ENCODE measurements at regions not wholly inside any gene's neighbourhood (a gene's known extent, or its start where the extent isn't known, plus 50 kb on each side); places are given as distances from the start of the nearest gene placed in this dataset.

DNA sequence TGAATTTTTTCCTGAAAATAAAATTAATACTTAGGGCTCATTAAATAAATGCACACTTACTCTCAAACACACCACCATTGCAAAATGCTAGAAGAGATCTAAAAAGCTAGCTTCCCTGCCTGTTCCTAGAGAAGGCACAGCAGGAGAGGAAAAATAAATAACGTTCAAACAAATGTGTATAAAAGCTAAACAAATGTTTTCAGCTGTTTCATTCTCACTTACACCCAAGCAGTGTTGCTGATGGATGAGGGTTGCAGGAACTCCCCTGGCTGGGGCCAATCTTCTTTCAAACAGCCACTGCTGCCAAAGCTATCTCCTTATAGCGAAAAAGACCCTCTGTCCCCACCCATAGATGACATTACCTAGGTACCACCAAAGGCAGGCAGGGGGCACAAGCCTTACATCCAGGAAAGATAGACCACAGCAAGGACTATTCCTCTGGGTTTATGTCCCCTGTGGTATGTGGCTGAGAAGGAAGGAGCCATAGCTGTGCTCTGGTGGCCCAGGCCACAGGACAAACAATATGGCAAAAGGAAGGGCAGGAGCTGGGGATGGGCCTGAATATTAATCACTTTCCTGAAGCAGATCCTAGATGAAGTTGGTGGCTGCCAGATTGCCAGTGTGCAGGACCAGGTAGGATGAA is 214.6 kb downstream of the TTC32 start:
- no peak for DNase-seq (ENCODE audit: extremely low read depth in 1 of 2, low read depth in 1 of 2)

DNA sequence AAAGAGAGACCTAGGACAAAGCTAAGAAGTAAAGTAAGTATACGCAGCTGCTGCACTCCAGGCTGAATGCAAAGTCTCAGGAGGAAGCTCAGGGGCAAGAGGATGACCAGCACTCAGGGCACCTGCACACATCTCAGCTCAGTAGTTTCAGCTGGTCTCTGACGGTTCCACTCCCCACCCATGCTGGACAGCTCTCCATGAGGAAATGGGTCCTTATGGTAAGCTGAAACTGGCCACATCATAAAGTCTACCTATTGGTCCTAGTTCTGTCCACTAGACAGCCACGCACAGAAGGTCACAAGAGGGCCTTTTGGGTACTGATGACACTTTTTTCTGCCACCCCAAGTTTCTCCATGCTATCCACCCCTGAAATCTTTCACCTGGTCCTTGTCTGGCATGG is 215.3 kb downstream of the TTC32 start:
- no peak for DNase-seq (ENCODE audit: extremely low read depth in 1 of 2, low read depth in 1 of 2)

DNA sequence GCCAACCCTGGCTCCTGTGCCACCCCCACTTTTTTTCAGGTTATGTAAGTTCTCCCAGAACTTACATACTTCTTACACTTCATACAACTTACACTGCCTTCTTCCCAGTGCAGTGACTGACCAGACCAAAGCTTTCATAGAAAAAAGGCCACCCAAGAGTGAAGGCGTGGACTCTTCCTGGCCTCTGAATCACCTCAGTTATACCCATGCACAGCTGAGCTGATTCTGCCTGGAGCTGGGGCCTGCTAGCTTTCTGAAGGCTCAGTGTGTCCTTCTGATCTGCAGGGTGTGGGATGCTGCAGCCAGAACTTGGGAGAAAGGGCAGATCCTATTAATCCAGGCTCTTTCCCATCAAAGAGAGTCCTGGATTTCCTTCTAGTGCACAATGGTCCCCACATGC is 216.1 kb downstream of the TTC32 start:
- DNase-seq (ENCODE audit: extremely low read depth in 1 of 2, low read depth in 1 of 2) = no peak

DNA sequence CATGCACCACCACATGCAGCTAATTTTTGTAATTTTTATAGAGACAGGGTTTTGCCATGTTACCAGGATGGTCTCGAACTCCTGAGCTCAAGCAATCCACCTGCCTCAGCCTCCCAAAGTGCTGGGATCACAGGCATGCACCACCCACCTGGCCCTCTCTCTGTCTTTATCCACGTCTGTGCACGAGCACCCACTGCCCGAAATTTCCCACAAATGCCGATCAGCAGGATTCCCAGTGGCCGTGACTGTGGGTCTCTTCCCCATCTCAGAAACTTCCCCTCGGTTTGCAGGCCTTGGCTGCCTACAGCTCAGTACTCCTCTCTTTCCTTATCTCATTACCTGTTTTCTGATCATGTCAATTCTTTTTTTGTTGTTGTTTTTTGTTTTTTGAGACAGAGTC is 217.3 kb downstream of the TTC32 start:
- DNase-seq (ENCODE audit: extremely low read depth in 1 of 2, low read depth in 1 of 2) = no peak

DNA sequence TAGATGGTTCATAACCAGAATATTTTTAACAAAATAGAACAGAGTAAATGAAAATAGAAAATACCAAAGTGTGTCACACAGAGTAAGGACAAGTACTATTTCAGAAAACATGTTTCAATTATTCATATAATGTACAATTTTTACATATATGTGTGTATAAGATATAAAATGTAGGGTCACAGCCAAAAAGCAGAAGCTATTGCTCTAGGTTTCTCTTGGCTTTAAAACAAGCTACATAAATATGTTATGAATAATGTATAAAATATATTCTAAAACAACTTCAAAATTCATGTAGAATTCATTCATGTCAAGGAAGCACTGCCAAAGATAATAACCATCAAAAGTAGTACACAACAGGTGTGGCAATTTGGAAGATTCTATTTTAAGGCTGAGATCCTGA is 218.2 kb downstream of the TTC32 start:
- no peak for DNase-seq (ENCODE audit: extremely low read depth in 1 of 2, low read depth in 1 of 2)

DNA sequence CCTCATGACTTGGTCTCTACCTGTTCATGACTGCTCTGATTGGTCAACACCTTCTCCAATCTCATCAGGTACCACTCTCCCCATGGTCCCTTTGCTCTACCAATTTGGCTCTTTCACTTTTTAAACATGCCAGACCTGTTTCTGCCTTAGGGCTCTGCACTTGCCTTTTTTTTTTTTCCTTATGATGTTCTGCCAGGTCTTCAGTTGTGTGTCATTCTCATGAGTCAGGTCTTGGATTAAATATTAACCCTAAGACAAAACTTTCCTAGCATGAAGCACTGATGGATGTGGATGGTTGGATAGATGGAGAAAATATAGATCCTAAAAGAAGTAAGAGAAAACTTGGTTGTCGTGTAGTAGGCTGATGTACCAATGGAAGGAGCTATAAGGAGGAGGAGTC is 219.3 kb downstream of the TTC32 start:
- DNase-seq (ENCODE audit: extremely low read depth in 1 of 2, low read depth in 1 of 2) = no peak

DNA sequence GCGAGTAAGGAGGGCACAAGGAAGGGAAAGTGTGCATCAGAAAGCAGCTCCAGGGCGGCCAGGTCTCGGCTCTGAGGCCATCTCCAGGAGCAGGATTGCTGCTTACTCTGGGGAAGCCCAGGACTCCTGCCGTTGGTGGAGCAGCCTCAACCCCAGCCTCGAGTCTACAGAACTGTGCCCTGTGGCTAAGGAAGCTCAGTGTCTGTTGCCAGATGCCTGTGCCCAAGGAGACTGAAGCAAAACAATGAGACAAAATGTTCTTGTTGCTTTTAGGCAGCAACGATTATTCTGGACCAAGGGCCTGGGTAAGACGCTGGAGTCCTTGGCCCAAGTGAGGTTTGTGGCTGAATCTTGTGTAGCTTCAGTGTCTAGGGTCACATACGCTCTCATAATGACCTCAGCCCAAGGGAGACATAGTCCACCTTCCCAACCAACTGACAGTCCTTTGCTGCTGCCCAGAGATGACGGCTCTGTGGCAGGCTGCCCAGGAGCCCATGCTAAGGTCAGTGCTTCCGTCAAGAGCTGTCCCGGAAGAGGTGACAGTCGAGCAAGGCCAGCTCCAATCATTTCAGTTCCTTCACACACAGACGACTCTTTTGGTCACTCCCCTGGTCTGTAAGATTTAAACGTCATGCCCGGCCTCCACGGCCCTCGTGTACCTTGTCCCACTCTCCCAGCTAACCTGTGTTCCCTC is 223.8 kb downstream of the TTC32 start:
- DNase-seq (ENCODE audit: extremely low read depth in 1 of 2, low read depth in 1 of 2) = no peak

DNA sequence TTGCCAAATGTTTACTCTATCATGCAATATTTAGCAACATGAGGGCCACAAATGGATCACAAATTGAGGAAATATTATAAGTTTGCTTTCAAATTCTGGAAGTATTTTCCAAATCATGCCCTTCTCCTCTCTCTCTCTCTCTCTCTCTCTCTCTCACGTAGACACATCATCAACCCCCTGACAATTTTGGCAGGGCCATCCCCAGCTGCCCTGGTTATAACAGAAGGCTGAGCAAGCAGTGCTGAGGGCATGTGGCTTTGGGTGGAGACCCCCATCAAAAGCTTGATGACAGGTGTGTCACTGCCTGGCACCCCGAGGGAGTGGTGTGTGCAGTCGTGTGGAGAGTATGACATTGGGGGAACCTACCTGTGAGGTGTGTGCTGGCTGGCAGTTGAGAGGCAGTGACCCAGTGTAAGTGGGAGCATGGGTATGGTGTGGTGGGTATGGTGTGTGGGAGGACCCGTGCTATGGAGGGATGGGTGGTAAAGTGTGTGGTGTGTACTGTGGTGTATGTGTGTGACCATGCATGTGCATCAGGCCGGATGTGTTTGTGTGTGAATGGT is 224.5 kb downstream of the TTC32 start:
- DNase-seq (ENCODE audit: extremely low read depth in 1 of 2, low read depth in 1 of 2) = no peak

DNA sequence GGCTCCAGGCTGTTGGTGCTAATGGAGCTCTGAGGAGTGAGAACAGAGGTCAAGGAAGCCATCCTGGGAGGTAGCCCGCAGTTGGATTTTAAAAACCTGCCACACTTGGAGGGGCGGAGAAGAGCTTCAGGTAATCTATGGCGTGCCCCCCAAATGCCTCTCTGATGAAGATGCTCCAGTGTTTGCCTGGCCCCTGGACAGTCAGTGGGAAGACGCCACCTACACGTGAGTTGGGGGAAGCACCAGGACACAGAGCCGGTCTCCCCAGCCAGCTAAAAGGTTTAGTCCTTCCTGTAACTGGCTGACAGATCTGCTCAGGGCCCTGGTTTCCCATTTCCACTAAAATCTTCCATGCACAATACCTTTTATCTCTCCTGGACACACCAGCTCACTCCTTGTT is 225.0 kb downstream of the TTC32 start:
- DNase-seq (ENCODE audit: extremely low read depth in 1 of 2, low read depth in 1 of 2) = no peak

DNA sequence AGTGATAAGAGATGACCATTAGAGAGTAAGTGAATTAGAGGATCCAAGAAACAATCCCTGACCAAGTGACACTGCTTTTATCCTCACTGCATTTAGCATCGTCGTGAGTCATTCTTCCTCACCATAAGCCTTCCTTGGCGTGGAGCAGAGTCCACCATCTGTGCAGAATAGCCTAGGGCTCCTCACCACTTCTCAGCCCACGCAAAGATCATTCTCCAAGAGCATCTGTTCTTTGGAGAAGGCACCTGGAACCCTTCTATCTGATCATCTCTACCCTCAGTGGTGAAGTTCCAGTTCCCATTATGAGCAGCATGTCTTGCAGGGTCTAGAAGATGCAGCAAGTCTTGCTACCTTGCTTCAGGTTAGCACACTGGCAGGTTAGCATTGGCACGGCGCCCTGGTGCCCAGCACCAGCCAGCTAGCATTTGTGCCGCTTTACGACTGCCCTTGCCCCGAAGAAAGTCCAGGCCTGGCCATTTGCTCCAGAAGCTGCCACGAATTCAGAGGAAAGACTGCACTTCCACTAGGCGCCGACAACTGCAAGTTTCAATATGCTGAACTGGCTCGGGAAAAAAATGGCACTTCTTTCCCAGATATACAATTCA is 225.8 kb downstream of the TTC32 start:
- DNase-seq (ENCODE audit: extremely low read depth in 1 of 2, low read depth in 1 of 2) = no peak

DNA sequence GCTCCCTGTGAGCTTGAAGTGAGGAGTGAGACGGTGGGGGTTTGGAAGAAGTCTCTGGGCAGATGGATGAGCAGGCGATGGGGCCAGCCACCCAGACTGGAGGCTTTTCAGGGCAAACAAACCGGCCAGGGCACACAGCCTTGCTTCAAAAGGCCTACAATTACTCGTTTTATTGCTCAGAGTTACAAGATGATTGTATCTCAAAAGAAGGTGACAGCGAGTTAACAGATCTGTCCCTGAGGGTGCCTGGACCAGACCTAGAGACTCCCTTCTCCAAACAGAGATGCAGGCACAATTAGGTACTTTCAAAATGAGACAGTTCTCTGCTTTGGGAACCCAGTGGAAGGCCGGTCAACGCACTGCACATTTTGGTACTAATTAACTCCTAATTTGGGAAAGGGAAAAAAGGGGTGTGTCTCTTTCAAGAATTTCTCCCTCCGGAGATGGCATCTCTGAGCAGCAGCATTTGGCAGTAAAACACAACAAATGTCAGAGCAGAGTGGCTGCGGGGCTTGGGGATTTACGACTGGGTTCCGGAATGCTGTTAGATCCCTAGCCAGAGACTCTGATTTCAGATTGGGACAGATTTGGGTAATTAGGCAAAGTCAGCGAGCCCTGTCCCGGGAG is 226.7 kb downstream of the TTC32 start:
- no peak for DNase-seq (ENCODE audit: extremely low read depth in 1 of 2, low read depth in 1 of 2)

DNA sequence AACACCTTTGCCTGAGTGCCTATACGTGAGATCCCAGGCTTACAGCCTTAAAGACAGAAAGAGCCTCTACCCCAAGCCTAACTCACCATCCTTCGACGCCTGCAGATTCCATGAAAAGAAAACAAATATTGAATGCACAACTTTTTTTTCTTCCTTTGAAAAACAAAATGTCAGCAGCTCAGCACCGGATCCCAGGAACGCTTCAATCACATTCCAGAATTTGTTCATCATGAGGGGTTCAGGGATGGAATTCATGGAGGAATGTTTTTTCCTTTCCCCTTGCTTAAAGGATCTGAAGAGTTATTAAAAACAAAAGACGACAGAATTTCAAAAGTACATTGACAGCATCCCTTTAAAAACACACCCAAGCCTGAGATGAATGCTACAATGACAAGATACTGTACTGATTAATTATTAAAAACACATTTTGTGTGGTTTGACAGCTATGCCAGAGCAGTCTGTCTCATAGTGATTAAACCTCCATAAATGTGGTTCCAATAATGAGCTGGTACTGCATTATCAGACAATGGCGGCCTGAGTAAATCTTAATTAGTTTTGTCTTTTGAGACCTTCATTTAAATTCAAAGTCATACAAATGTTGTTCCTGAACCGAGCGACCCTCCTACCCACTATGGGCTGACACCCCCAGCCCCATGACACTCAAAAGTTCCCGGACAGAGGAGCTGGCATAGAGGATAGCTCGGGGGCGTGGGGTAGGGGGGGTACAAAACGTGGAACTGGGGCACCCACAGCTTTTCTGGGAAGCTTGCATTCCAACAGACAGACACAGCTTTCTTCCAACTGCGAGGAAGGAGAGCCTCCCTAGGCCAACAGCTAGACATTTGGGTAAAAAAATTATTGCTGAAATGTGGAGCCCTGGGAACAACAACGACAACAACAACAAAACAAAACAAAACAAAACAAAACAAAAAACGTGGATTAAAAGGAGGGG is 227.5 kb downstream of the TTC32 start:
- no peak for DNase-seq (ENCODE audit: extremely low read depth in 1 of 2, low read depth in 1 of 2)

DNA sequence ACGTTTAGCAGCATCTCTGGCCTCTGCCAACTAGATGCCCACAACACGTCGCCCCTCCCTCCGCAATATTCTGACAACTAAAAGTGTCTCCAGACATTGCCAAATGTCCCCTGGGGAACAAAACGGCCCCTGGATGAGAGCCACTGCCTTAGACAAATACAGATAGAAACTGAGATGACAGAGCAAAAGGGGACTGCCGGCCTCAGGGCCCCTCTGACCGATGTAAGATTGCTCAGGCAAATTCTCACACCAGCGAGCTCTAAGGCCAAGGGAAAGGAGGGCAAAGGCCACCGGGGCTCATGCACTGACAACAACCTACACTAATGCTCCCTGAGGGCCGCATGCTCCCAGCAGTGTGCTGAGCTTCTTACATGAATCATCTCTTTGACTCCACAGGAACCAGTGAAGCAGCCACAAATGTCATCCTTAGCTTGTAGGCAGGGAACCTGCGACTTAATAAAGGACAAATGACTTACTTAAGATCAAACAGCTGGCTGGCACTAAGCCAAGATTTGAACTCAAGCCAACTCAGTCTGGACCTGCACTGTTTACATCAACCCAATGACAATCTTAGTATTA is 228.5 kb downstream of the TTC32 start:
- DNase-seq (ENCODE audit: extremely low read depth in 1 of 2, low read depth in 1 of 2) = no peak

DNA sequence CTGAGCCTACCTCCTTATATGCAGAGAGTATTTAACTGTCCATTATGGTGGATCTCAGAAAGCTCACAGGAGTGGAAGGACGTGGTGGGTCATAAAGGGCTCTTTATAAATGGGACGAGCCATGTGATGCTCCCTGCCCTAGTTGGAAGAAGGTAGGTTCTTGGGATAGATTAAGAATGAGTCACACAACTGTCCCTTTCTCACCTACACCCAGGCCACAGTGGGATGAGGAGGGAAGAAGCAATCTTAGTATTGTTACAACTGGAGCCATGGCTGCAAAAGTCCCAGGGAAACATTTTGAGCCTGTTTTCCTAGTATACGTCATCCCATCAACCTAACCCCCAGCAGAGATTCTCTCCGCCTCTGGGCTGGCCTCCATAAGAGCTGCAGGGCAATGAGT is 229.9 kb downstream of the TTC32 start:
- DNase-seq (ENCODE audit: extremely low read depth in 1 of 2, low read depth in 1 of 2) = no peak

DNA sequence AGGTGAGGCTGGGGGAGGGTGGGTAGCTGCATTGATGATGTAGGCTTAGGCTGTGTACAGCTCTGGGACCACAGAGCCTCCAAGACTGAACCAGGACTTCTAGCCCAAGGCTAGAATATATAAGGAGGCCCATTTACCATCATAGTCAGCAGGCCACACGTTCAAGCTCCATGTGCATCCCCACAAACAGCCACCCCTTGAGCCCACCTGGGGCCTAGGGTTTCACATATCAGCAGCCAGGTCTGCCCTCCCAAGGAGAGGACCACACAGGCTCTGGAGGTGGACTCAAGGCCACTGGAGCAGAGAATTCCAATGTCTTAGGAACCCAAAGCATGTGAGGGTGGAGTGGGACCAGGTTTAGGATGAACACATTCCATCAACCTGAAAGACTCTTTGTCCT is 230.5 kb downstream of the TTC32 start:
- DNase-seq (ENCODE audit: extremely low read depth in 1 of 2, low read depth in 1 of 2) = no peak

DNA sequence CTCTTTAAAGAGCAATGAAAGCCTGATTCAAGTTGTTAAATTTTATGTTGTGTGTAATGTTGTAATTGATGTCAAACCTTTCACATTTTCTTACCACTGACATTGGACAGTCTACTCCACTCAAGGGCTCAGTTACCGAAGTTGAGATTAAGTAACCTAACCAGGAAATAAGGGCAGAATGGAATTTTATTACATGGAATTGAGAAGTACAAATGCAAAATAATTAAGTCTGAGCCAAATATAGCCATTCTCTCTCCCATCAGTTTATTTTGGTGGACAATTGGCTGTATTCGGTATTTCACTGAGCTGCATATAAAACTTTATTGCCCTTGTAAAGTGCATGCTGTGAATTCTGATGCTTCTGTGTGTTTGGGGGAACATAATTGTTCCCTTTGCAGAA is 231.5 kb downstream of the TTC32 start:
- no peak for DNase-seq (ENCODE audit: extremely low read depth in 1 of 2, low read depth in 1 of 2)

DNA sequence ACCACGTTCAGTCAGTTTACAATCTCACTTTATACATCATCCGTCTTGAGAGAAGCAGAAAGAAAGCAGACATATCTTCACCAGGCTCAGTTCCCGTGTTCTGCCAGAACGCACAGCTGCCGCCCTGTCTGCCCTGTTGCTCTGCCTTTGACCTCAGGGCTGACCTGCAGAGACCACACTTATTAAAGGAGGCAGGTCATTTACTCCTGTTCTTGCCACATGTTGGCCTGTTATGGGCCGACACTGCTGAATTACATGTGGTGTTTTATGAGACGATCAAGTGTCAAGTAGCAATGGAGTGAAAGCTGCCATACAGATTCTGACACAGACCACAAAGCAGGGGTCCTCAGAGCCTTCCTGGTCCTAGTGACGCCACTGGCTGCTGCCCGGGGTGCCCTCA is 232.2 kb downstream of the TTC32 start:
- DNase-seq (ENCODE audit: extremely low read depth in 1 of 2, low read depth in 1 of 2) = no peak

DNA sequence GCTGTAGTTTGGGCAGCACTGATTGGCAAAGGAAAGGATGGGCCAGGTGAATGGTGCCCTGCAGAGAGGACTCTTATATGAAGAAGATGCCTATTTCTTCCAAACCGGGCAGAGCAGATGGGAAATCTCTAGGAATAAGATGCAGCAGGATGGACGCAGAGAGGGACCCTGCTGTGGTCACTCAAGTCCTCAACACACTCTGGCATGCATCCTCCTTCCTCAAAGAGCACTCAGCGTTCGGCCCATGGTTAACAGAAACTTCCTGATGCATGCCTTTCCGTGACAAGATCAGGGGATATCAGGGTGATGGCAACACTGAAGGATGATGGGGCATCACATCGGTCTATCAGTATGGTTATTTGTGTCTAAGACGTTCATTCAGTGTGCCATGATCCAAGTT is 232.7 kb downstream of the TTC32 start:
- DNase-seq (ENCODE audit: extremely low read depth in 1 of 2, low read depth in 1 of 2) = no peak

DNA sequence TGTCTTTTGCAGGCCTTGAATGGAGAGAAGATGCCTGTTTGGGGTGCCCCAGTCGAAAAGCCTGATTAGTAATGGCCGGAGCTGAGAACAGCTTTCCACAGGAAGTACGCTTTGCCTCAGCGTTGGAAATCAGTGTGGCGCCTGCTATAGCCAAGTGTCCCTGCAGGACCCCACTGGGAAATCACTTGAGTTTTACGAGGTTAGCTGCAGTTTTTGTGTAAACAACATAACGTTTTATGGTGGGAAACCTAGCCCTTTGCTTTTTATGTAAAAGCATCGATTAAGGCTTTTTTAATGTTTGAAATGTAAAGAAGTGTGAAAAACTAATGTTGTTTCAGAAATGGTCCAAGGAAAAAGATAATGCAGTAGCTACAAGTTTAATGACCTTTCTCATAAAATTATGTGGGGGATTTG is 234.2 kb downstream of the TTC32 start:
- DNase-seq (ENCODE audit: extremely low read depth in 1 of 2, low read depth in 1 of 2) = no peak

DNA sequence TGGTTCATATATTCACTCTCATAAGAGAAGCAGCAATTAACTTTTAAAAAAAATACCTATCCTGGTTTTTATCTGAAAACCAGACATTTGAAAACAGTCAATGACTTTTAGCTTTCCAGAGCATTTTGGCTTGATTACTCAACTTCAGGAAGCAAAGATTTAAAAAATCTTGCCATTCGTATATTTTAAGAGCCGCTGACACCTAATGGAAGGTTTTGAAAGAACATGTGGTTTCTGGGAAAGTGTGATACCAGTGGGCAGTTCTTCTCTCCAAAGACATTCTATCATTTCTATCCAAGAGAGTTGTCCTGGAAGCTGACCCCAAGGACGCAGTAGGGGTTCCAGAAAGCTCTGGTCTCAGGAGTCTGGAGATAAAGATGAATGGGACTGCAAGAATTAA is 234.7 kb downstream of the TTC32 start:
- DNase-seq (ENCODE audit: extremely low read depth in 1 of 2, low read depth in 1 of 2) = no peak

All from activated CD8-positive, alpha-beta memory T cell treated with anti-CD3 and anti-CD28 coated beads for 1 hour (primary cell).